NT2/D1 (cell line): ENCODE measurements at regions not wholly inside any gene's neighbourhood (a gene's known extent, or its start where the extent isn't known, plus 50 kb on each side); places are given as distances from the start of the nearest gene placed in this dataset.

ENCODE experiments used
- SUZ12 ChIP-seq: IDR thresholded peaks from 2 replicates; pipeline ENCODE4 v1.6.1; 2011; ENCODE audit not compliant: insufficient read length, insufficient read depth; ENCODE audit errors: extremely low read depth
- YY1 ChIP-seq: IDR thresholded peaks from 2 replicates; pipeline ENCODE4 v1.6.1; 2011; ENCODE audit not compliant: insufficient read length, insufficient read depth
- ZNF274 ChIP-seq: IDR thresholded peaks from 2 replicates; pipeline ENCODE4 v1.6.1; 2011; ENCODE audit warnings: mild to moderate bottlenecking, low read depth, low read length

- TF ChIP-seq YY1 (no peak), ZNF274 (no peak), SUZ12 (no peak)
Measured at GRCh38 chr4:160980091-160980490, 1183.7 kb downstream of the FSTL5 start.
